ENCODE measurements at regions not wholly inside any gene's neighbourhood (a gene's known extent, or its start where the extent isn't known, plus 50 kb on each side); places are given as distances from the start of the nearest gene placed in this dataset.
"Not testable (repeated sequence)": the region's sequence is repeated elsewhere in the genome, so short reads cannot be mapped to it uniquely, and the experiment has no call there.

- no peak for DNase-seq
Observed at GRCh38 chr1:41978986-41979385, 60.3 kb upstream of the HIVEP3 start.

GRCh38 chr1:41977326-41977725, 58.6 kb upstream of the HIVEP3 start:
- no peak for DNase-seq

- DNase-seq: no peak
Observed at GRCh38 chr1:41976671-41977070, 57.9 kb upstream of the HIVEP3 start.

- no peak for DNase-seq
Observed at GRCh38 chr1:41975850-41976569, 57.3 kb upstream of the HIVEP3 start.

- no peak for DNase-seq
Observed at GRCh38 chr1:41975121-41975520, 56.4 kb upstream of the HIVEP3 start.

- DNase-seq: not testable (repeated sequence)
Observed at GRCh38 chr1:41968557-41968956, 49.8 kb upstream of the HIVEP3 start.

All from GDM1 (cell line).